Effector memory CD4-positive, alpha-beta T cell (primary cell): ENCODE measurements at regions not wholly inside any gene's neighbourhood (a gene's known extent, or its start where the extent isn't known, plus 50 kb on each side); places are given as distances from the start of the nearest gene placed in this dataset.

ENCODE experiments used
- DNase-seq, 3 donors: peaks; one replicate each; pipeline ENCODE4 v3.0.0-alpha.2; 2020
- H3K27ac ChIP-seq: 2 replicates; pipeline ENCODE4 v1.7.0; 2013; ENCODE audit warnings: mild to moderate bottlenecking, low read length, moderate library complexity; ENCODE audit not compliant: insufficient read depth, poor library complexity, severe bottlenecking
- H3K27me3 ChIP-seq: replicated peaks from 2 replicates; pipeline ENCODE4 v1.7.0; 2013; ENCODE audit warnings: mild to moderate bottlenecking, low read length; ENCODE audit not compliant: insufficient read depth, control insufficient read depth, poor library complexity, severe bottlenecking
- H3K36me3 ChIP-seq: 2 replicates; pipeline ENCODE4 v1.7.0; 2013; ENCODE audit warnings: mild to moderate bottlenecking, low read length, moderate library complexity; ENCODE audit not compliant: control insufficient read depth, insufficient read depth
- H3K4me1 ChIP-seq: 2 replicates; pipeline ENCODE4 v1.7.0; 2013; ENCODE audit warnings: low read length, mild to moderate bottlenecking; ENCODE audit not compliant: control insufficient read depth, insufficient read depth, poor library complexity, severe bottlenecking
- H3K4me3 ChIP-seq: 2 replicates; pipeline ENCODE4 v1.7.0; 2013; ENCODE audit warnings: low read length, low read depth, mild to moderate bottlenecking; ENCODE audit not compliant: insufficient read depth, poor library complexity, severe bottlenecking
- H3K9me3 ChIP-seq: 2 replicates; pipeline ENCODE4 v1.7.0; 2013; ENCODE audit warnings: mild to moderate bottlenecking, low read length, moderate library complexity; ENCODE audit not compliant: control insufficient read depth

GRCh38 chr15:62402687-62403086 lies 237.6 kb upstream of the C2CD4B start:
- Histone ChIP-seq H3K27me3 (no peaks in the 10 kb centered on the region), H3K9me3 (no peaks in the 10 kb centered on the region), H3K4me1 (no peaks in the 10 kb centered on the region), H3K36me3 (no peaks in the 10 kb centered on the region), H3K4me3 (no peak overlapping the region), H3K27ac (no peak overlapping the region)
- no peak for DNase-seq

- Histone ChIP-seq H3K4me3 (no peak overlapping the region), H3K4me1 (no peaks in the 10 kb centered on the region), H3K27ac (no peak overlapping the region), H3K9me3 (no peaks in the 10 kb centered on the region), H3K27me3 (no peaks in the 10 kb centered on the region), H3K36me3 (no peaks in the 10 kb centered on the region)
- DNase-seq = no peak
Observed at GRCh38 chr15:62403164-62403809, 238.2 kb upstream of the C2CD4B start.

GRCh38 chr15:62404194-62404985 lies 239.3 kb upstream of the C2CD4B start:
- no peaks in the 10 kb centered on the region for H3K4me1 ChIP-seq
- no peak for DNase-seq
- no peaks in the 10 kb centered on the region for H3K36me3 ChIP-seq
- no peaks in the 10 kb centered on the region for H3K9me3 ChIP-seq
- H3K4me3 ChIP-seq = no peak overlapping the region
- H3K27me3 ChIP-seq = no peaks in the 10 kb centered on the region
- no peak overlapping the region for H3K27ac ChIP-seq

GRCh38 chr15:62406305-62406891 lies 241.3 kb upstream of the C2CD4B start:
- Histone ChIP-seq H3K4me3 (no peak overlapping the region), H3K27ac (no peak overlapping the region), H3K9me3 (no peaks in the 10 kb centered on the region), H3K4me1 (no peaks in the 10 kb centered on the region), H3K36me3 (no peaks in the 10 kb centered on the region), H3K27me3 (no peaks in the 10 kb centered on the region)
- no peak for DNase-seq

- Histone ChIP-seq H3K27ac (no peak overlapping the region), H3K4me3 (no peak overlapping the region), H3K9me3 (no peaks in the 10 kb centered on the region)
Observed at GRCh38 chr15:62407216-62407615, 242.1 kb upstream of the C2CD4B start.

GRCh38 chr15:62407962-62408361 lies 242.9 kb upstream of the C2CD4B start:
- Histone ChIP-seq H3K4me3 (no peak overlapping the region), H3K9me3 (no peaks in the 10 kb centered on the region), H3K27ac (no peak overlapping the region), H3K27me3 (no peaks in the 10 kb centered on the region), H3K36me3 (no peaks in the 10 kb centered on the region), H3K4me1 (no peaks in the 10 kb centered on the region)
- DNase-seq = no peak

More at GRCh38 chr15:62407216-62407615, 242.1 kb upstream of the C2CD4B start:
- DNase-seq = no peak
- no peaks in the 10 kb centered on the region for H3K4me1 ChIP-seq
- no peaks in the 10 kb centered on the region for H3K27me3 ChIP-seq
- no peaks in the 10 kb centered on the region for H3K36me3 ChIP-seq

GRCh38 chr15:62409466-62409865 lies 244.4 kb upstream of the C2CD4B start:
- Histone ChIP-seq H3K27ac (no peak overlapping the region), H3K4me1 (no peaks in the 10 kb centered on the region), H3K27me3 (no peaks in the 10 kb centered on the region), H3K4me3 (no peak overlapping the region), H3K9me3 (no peaks in the 10 kb centered on the region), H3K36me3 (no peaks in the 10 kb centered on the region)
- no peak for DNase-seq

- Histone ChIP-seq H3K4me1 (no peaks in the 10 kb centered on the region), H3K36me3 (no peaks in the 10 kb centered on the region), H3K27ac (no peak overlapping the region), H3K27me3 (no peaks in the 10 kb centered on the region), H3K9me3 (no peaks in the 10 kb centered on the region), H3K4me3 (no peak overlapping the region)
- DNase-seq = no peak
Observed at GRCh38 chr15:62412686-62413085, 247.6 kb upstream of the C2CD4B start.

- Histone ChIP-seq H3K36me3 (no peaks in the 10 kb centered on the region), H3K9me3 (no peaks in the 10 kb centered on the region), H3K27ac (no peak overlapping the region), H3K27me3 (no peaks in the 10 kb centered on the region), H3K4me3 (no peak overlapping the region), H3K4me1 (no peaks in the 10 kb centered on the region)
- DNase-seq = no peak
Observed at GRCh38 chr15:62413153-62413552, 248.1 kb upstream of the C2CD4B start.

GRCh38 chr15:62413786-62414185 lies 248.7 kb upstream of the C2CD4B start:
- Histone ChIP-seq H3K4me1 (no peaks in the 10 kb centered on the region), H3K36me3 (no peaks in the 10 kb centered on the region), H3K27ac (no peak overlapping the region), H3K4me3 (no peak overlapping the region), H3K9me3 (no peaks in the 10 kb centered on the region), H3K27me3 (no peaks in the 10 kb centered on the region)
- DNase-seq = no peak
